ENCODE measurements at regions not wholly inside any gene's neighbourhood (a gene's known extent, or its start where the extent isn't known, plus 50 kb on each side); places are given as distances from the start of the nearest gene placed in this dataset.

DNA sequence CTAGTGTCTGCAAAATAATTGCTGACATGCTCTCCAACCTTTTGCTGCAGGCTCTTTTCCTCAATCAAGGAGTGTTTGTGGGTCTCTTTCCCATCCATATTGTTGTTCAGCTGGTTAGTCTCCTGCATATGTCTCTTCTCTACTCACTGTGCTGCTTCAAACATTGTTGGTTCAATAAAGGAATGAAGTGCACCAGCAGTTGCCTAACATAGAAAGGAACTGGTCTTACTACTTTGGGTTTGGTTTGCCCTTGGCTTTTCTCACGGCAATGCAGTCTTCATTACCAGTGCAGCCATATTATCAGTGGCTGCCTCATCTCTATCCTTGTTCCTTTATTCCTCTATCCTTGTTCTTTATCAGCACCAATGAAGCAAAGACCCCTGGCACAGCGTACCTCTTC lies 169.7 kb upstream of the TPK1 start:
- TF ChIP-seq, protein P1, sequence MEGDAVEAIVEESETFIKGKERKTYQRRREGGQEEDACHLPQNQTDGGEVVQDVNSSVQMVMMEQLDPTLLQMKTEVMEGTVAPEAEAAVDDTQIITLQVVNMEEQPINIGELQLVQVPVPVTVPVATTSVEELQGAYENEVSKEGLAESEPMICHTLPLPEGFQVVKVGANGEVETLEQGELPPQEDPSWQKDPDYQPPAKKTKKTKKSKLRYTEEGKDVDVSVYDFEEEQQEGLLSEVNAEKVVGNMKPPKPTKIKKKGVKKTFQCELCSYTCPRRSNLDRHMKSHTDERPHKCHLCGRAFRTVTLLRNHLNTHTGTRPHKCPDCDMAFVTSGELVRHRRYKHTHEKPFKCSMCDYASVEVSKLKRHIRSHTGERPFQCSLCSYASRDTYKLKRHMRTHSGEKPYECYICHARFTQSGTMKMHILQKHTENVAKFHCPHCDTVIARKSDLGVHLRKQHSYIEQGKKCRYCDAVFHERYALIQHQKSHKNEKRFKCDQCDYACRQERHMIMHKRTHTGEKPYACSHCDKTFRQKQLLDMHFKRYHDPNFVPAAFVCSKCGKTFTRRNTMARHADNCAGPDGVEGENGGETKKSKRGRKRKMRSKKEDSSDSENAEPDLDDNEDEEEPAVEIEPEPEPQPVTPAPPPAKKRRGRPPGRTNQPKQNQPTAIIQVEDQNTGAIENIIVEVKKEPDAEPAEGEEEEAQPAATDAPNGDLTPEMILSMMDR (IDR thresholded peaks at IDR 0.05; ENCODE audit: low read depth, low read length, missing control alignments), result no peak
- no peak for DNase-seq (ENCODE audit: extremely low read depth, low read depth)
- H3K4me3 ChIP-seq (replicated peaks; ENCODE audit: low read depth, low read length), result no peak overlapping the region

DNA sequence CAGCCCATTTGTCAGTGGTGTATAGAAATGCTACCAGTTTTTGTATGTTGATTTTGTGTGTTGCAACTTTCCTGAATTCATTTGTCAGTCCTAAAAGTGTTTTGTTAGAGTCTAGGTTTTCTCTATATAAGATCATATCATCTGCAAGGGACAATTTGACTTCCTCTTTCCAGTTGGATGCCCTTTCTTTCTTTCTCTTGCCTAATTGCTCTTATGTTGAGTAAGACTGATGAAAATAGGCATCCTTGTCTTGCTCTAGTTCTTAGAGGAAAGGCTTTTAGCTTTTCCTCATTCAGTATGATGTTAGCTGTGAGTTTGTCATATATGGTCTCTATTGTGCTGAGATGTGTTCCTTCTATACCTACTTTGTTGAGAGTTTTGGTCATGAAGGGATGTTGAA lies 161.7 kb upstream of the TPK1 start:
- DNase-seq (ENCODE audit: extremely low read depth, low read depth), result no peak

DNA sequence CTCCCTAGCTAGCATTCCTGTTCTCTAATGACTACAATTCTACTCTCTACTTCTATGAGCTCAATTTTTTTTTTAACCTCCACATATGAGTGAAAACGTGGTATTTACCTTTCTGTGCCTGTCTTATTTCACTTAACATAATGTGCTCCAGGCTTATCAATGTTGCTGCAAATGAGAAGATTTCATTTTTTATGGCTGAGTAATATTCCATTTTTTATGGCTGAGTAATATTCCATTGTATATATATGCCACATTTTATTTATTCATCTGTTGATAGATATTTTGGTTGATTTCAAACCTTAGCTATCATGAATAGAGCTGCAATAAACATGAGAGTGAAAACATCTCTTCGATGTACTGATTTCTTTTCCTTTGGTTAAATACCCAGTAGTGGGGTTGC lies 159.6 kb upstream of the TPK1 start:
- DNase-seq (ENCODE audit: extremely low read depth, low read depth), result no peak
- H3K4me3 ChIP-seq (replicated peaks; ENCODE audit: low read depth, low read length), result no peak overlapping the region
- TF ChIP-seq, protein P1 (IDR thresholded peaks at IDR 0.05; ENCODE audit: low read depth, low read length, missing control alignments), result no peak

More for the DNA sequence above, 161.7 kb upstream of the TPK1 start:
- no peak overlapping the region for H3K4me3 ChIP-seq (replicated peaks; ENCODE audit: low read depth, low read length)
- TF ChIP-seq, protein P1 (IDR thresholded peaks at IDR 0.05; ENCODE audit: low read depth, low read length, missing control alignments), result no peak

DNA sequence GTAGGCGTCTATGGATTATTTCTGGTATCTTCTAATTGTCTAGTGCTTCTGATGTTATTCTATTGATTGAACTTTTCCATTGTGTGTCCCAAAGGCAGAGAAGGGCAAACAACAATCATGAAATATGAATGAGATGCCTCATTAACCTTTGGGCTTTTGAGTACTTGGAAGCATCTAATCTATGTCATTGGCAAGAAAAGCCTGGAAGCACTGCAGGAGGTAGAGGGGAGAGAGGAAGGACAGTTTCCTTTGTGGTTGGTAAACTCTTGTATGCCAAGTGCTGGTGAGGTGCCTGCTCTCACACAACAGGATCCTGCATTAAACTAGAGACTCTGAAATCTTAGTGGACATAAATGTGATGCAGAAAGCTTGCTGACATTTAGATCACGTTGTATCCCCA lies 155.2 kb upstream of the TPK1 start:
- no peak for DNase-seq (ENCODE audit: extremely low read depth, low read depth)
- TF ChIP-seq, protein P1 (IDR thresholded peaks at IDR 0.05; ENCODE audit: low read depth, low read length, missing control alignments), result no peak
- H3K4me3 ChIP-seq (replicated peaks; ENCODE audit: low read depth, low read length), result no peak overlapping the region

DNA sequence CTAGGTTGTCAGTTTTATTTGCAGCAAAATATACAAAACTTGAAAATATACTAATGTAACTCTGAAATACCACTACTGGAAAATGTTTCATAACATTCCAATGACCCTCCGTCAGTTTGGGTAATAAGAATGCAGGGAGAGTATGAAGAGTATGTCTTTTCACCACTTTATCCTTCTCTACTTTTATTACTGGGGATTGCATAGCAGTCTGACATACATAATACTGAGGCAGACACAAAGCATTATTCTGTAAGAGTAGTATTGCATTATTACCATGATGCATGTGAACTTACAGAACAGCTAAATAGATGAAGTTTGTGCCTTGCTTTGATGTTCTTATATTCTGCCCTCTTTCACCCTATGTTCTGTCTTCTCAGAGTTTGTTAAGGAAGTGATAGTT lies 151.8 kb upstream of the TPK1 start:
- TF ChIP-seq, protein P1 (IDR thresholded peaks at IDR 0.05; ENCODE audit: low read depth, low read length, missing control alignments), result no peak
- DNase-seq (ENCODE audit: extremely low read depth, low read depth), result no peak
- no peak overlapping the region for H3K4me3 ChIP-seq (replicated peaks; ENCODE audit: low read depth, low read length)

DNA sequence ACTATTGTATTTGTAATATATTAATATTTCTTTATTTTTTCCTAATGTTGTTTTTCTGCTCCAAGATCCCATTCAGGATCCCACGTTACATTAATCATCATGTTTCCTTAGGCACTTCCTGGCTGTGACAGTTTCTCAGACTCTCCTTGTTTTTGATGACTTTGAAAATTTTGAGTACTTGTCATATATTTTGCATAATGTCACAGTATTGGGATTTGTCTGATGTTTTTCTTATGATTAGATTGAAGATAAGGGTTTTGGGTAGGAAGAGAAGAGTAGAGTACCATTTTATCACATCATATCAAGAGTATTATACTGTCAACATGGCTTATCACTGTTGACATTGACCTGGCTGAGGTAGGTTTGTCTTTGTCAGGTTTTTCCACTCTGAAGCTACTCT lies 146.3 kb upstream of the TPK1 start:
- no peak overlapping the region for H3K4me3 ChIP-seq (replicated peaks; ENCODE audit: low read depth, low read length)
- TF ChIP-seq, protein P1 (IDR thresholded peaks at IDR 0.05; ENCODE audit: low read depth, low read length, missing control alignments), result no peak

DNA sequence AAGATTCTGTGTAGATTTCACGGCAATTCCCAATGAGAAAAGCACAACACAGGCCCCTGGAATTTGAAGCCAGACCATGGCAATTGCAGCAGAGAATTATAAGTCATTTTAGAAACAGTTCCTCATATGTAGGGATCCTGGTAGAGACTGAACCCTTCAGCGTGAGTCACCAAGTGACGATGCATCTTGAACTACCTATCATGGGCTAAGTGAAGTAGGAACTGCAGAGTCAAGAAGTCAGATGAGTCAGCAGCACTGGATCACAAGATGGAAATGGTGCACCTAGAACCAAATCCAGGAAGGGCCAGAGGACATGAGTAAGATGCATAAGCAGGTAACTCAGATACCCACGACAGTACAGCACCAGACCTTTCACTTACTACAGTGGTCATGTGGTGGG lies 140.0 kb upstream of the TPK1 start:
- DNase-seq (ENCODE audit: extremely low read depth, low read depth), result no peak
- TF ChIP-seq, protein P1 (IDR thresholded peaks at IDR 0.05; ENCODE audit: low read depth, low read length, missing control alignments), result no peak
- H3K4me3 ChIP-seq (replicated peaks; ENCODE audit: low read depth, low read length), result no peak overlapping the region

More for the DNA sequence above, 146.3 kb upstream of the TPK1 start:
- no peak for DNase-seq (ENCODE audit: extremely low read depth, low read depth)

All from HFF-Myc (cell line).